Vagina (tissue), 2 donors: ENCODE measurements at regions not wholly inside any gene's neighbourhood (a gene's known extent, or its start where the extent isn't known, plus 50 kb on each side); places are given as distances from the start of the nearest gene placed in this dataset.

ENCODE experiments used
- DNase-seq, 2 donors: peaks; one replicate each; pipeline ENCODE4 v3.0.0-alpha.2; 2017; ENCODE audit errors: extremely low spot score in 2 of 2
- H3K27ac ChIP-seq: fragments of 200-600 bp; sonication (generic); one replicate; pipeline ENCODE4 v1.5.1; 2019
- H3K27me3 ChIP-seq: fragments of 200-600 bp; sonication (generic); one replicate; pipeline ENCODE4 v1.5.1; 2019
- H3K36me3 ChIP-seq, 2 donors: fragments of 200-600 bp; sonication (generic); one replicate each; pipeline ENCODE4 v1.5.1; 2017 to 2019
- H3K4me1 ChIP-seq: fragments of 200-600 bp; sonication (generic); one replicate; pipeline ENCODE4 v1.5.1; 2019
- H3K4me3 ChIP-seq, 2 donors: fragments of 200-600 bp; sonication (generic); 1 replicate in 1 of 2; 2 replicates in 1 of 2; pipeline ENCODE4 v1.5.1; 2016 to 2019
- H3K9me3 ChIP-seq: fragments of 200-600 bp; sonication (generic); one replicate; pipeline ENCODE4 v1.5.1; 2019
- POLR2A ChIP-seq, 2 donors: fragments of 450-650 bp; IDR thresholded peaks; one replicate each; pipeline ENCODE4 v1.6.1; 2017; ENCODE audit warnings: antibody characterized with exemption in 2 of 2, mild to moderate bottlenecking in 2 of 2, moderate library complexity in 2 of 2
- POLR2AphosphoS5 ChIP-seq, 2 donors: sonication (generic); formaldehyde crosslinking; IDR thresholded peaks; one replicate each; pipeline ENCODE4 v1.9.0; 2017; ENCODE audit warnings: antibody characterized with exemption in 2 of 2, mild to moderate bottlenecking in 2 of 2, low read depth in 1 of 2; ENCODE audit not compliant: insufficient read depth in 1 of 2
- intact Hi-C: fragments of 100-400 bp; cut with DNase I; formaldehyde crosslinking; loops from one replicate; pipeline ENCODE4 v1.15.1; 2023
- TF ChIP-seq, protein P1 (sequence below), 3 experiments: fragments of 450-650 bp in 2 of 3; fragments of 200-600 bp in 1 of 3; sonication (generic) in 1 of 3; IDR thresholded peaks; one replicate each; pipeline ENCODE4 v1.5.1; 2017 to 2019; ENCODE audit warnings: antibody characterized with exemption in 3 of 3, mild to moderate bottlenecking in 2 of 3, moderate library complexity in 2 of 3

DNA sequence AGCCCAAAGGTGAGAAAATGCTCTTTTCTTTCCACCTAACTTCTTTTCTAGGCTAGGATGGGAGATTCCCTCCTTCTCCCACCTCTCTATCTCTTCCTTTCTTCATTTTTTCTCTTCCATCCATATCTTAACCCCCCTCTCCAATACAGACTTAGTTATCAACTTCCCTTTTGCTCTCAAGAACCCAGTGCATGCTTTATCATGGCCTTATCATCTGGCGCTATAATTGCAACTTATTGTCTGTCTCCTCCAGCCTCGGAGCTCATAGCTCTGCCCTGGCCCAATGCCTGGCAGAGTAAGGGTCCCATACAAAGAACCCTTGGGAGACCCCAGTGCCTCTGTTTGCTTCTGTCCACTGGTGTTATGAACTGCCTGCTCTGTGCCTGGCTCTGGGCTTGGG is 71.0 kb upstream of the NFASC start:
- H3K27ac ChIP-seq, result no peak overlapping the region
- no peaks in the 10 kb centered on the region for H3K4me1 ChIP-seq
- no peak for DNase-seq
- H3K9me3 ChIP-seq, result no peaks in the 10 kb centered on the region
- intact Hi-C loops, result loop anchor here (10.0 kb wide), 1 partner anchor 255 kb away; no protein-coding TSS in a partner anchor
- no peaks in the 10 kb centered on the region for H3K36me3 ChIP-seq
- no peak for TF ChIP-seq POLR2AphosphoS5 (IDR thresholded peaks at IDR 0.05; ENCODE audit: insufficient read depth in 1 of 2, low read depth in 1 of 2)
- TF ChIP-seq, protein P1, sequence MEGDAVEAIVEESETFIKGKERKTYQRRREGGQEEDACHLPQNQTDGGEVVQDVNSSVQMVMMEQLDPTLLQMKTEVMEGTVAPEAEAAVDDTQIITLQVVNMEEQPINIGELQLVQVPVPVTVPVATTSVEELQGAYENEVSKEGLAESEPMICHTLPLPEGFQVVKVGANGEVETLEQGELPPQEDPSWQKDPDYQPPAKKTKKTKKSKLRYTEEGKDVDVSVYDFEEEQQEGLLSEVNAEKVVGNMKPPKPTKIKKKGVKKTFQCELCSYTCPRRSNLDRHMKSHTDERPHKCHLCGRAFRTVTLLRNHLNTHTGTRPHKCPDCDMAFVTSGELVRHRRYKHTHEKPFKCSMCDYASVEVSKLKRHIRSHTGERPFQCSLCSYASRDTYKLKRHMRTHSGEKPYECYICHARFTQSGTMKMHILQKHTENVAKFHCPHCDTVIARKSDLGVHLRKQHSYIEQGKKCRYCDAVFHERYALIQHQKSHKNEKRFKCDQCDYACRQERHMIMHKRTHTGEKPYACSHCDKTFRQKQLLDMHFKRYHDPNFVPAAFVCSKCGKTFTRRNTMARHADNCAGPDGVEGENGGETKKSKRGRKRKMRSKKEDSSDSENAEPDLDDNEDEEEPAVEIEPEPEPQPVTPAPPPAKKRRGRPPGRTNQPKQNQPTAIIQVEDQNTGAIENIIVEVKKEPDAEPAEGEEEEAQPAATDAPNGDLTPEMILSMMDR (IDR thresholded peaks at IDR 0.05), result no peak
- no peak for TF ChIP-seq POLR2A (IDR thresholded peaks at IDR 0.05)
- H3K4me3 ChIP-seq, result no peak overlapping the region
- no peaks in the 10 kb centered on the region for H3K27me3 ChIP-seq

DNA sequence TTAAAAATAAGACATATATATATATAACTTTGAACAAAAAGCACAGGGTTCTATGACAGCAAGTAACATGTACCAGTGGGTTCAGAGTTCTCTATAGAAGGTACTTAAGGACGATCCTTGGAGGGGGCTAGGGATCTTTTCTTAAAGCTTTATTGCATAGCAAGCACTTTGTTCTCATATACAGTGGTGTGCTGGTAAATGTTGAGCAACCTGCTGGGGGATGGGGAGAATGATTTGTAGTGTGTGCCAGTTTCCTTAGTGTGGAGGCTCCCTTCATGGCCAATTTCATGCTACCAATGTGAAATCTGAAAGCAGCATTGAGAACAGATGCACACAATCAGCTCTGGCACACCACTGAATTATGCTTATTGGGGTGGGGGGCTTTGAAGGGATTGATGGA is 69.5 kb upstream of the NFASC start:
- H3K27ac ChIP-seq, result no peak overlapping the region
- no peak for DNase-seq
- H3K36me3 ChIP-seq, result no peaks in the 10 kb centered on the region
- H3K27me3 ChIP-seq, result no peaks in the 10 kb centered on the region
- H3K4me1 ChIP-seq, result no peaks in the 10 kb centered on the region
- H3K4me3 ChIP-seq, result no peak overlapping the region
- intact Hi-C loops, result loop anchor here (10.0 kb wide), 1 partner anchor 254 kb away; no protein-coding TSS in a partner anchor
- no peak for TF ChIP-seq POLR2A (IDR thresholded peaks at IDR 0.05)
- TF ChIP-seq POLR2AphosphoS5 (IDR thresholded peaks at IDR 0.05; ENCODE audit: insufficient read depth in 1 of 2, low read depth in 1 of 2), result no peak
- TF ChIP-seq, protein P1 (IDR thresholded peaks at IDR 0.05), result no peak
- no peaks in the 10 kb centered on the region for H3K9me3 ChIP-seq

DNA sequence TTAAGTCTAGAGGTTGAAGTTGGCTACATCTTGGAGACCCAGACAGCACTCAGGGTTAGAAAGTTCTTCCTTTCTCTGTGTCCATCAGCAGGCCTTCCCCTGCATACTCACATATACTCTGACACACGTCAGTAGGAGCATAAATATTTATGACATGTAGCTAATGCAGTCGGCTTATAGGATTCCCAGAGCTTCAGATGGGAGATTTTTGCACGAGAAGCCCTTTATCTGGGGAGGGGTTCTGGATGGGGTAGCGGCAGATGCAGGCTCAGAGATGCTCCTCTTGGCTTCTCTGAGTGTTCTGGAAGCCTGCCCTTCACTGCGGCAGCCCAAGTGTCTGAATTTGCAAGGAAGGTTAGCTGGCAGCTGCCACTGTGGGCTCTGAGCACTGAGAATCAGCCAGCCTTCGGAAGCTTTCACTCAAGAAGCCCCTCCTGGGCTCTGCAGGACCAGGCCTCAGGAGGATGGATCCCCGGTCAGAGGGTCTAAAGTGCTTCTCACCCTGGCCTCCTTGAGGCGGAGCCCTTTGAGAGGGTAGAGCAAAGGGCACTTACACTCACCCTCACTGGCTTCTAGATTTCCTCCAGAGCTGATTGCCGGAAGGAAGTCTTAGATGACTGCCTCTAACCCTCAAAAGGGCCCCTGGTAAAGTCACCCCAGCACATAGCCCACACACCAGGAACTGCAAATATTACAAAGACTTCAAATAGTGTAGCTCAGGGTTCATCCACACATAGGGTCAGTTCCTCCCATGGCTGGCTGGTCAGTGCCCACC is 68.1 kb upstream of the NFASC start:
- intact Hi-C loops, result loop anchor here (10.0 kb wide), 1 partner anchor 252 kb away; no protein-coding TSS in a partner anchor

DNA sequence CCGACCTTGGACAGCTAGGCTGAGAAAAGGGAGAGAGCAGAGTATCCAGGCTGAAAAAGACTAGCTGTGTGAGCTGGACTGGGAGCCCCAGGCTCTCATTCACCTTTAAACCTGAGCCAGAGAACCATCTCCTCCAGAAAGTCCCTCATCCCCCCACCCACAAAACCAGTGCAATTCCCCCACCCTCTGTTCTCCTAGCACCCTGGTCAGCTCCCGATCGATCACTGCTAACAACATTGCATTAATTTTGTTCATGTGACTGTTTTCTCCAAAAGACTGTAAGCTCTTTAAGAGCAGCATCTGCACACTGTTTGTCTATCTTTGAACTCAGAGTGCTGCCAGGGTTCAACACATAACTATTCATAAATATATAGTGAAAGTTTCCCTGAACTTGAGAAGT is 67.1 kb upstream of the NFASC start:
- H3K9me3 ChIP-seq, result no peaks in the 10 kb centered on the region
- no peaks in the 10 kb centered on the region for H3K27me3 ChIP-seq
- no peak for DNase-seq
- TF ChIP-seq POLR2A (IDR thresholded peaks at IDR 0.05) (no peak), POLR2AphosphoS5 (IDR thresholded peaks at IDR 0.05; ENCODE audit: insufficient read depth in 1 of 2, low read depth in 1 of 2) (no peak)
- TF ChIP-seq, protein P1 (IDR thresholded peaks at IDR 0.05), result no peak
- no peak overlapping the region for H3K4me3 ChIP-seq
- no peaks in the 10 kb centered on the region for H3K4me1 ChIP-seq
- intact Hi-C loops, result loop anchor here (10.0 kb wide), 1 partner anchor 251 kb away; no protein-coding TSS in a partner anchor
- no peak overlapping the region for H3K27ac ChIP-seq
- no peaks in the 10 kb centered on the region for H3K36me3 ChIP-seq

More for the DNA sequence above, 68.1 kb upstream of the NFASC start:
- DNase-seq, result no peak
- H3K4me1 ChIP-seq, result no peaks in the 10 kb centered on the region
- no peaks in the 10 kb centered on the region for H3K27me3 ChIP-seq
- no peaks in the 10 kb centered on the region for H3K9me3 ChIP-seq
- H3K4me3 ChIP-seq, result no peak overlapping the region
- no peak overlapping the region for H3K27ac ChIP-seq
- H3K36me3 ChIP-seq, result no peaks in the 10 kb centered on the region
- TF ChIP-seq POLR2A (IDR thresholded peaks at IDR 0.05) (no peak), POLR2AphosphoS5 (IDR thresholded peaks at IDR 0.05; ENCODE audit: insufficient read depth in 1 of 2, low read depth in 1 of 2) (no peak)
- TF ChIP-seq, protein P1 (IDR thresholded peaks at IDR 0.05), result no peak
